ENCODE measurements at regions not wholly inside any gene's neighbourhood (a gene's known extent, or its start where the extent isn't known, plus 50 kb on each side); places are given as distances from the start of the nearest gene placed in this dataset.

DNA sequence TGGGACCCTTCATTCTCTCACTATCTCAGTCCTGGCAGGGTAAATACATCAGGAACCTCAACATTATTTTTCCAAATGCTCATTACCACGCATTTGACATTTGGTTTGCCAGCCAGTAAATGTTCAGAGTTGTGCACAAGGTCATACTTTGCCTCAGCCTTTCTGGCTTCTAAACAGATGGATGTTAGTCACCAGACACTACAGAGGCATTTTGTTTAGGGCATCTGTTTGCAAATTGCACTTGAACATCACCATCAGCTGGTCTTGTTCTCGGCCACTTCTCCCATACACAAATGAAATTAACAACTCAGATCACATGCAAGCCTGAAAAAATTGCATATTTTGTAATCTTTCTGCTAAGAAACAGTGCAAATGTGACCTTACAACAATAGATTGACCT lies 75.0 kb upstream of the SLC1A1 start:
- DNase-seq (ENCODE audit: low spot score) = no peak
- no TSS peak for BruUV-seq (replicated peaks)
- no peaks in the 10 kb centered on the region for H3K9me3 ChIP-seq (ENCODE audit: low read depth, low read length, poor library complexity, severe bottlenecking)
- intact Hi-C loops (cut with micrococcal nuclease; ENCODE audit: unreplicated experiment) = no loop called here
- no peaks in the 10 kb centered on the region for H3K4me1 ChIP-seq (ENCODE audit: insufficient read depth, low read length, poor library complexity, severe bottlenecking)
- no peak overlapping the region for H3K27ac ChIP-seq (ENCODE audit: low read depth, low read length, poor library complexity, severe bottlenecking)
- TF ChIP-seq, protein P1, sequence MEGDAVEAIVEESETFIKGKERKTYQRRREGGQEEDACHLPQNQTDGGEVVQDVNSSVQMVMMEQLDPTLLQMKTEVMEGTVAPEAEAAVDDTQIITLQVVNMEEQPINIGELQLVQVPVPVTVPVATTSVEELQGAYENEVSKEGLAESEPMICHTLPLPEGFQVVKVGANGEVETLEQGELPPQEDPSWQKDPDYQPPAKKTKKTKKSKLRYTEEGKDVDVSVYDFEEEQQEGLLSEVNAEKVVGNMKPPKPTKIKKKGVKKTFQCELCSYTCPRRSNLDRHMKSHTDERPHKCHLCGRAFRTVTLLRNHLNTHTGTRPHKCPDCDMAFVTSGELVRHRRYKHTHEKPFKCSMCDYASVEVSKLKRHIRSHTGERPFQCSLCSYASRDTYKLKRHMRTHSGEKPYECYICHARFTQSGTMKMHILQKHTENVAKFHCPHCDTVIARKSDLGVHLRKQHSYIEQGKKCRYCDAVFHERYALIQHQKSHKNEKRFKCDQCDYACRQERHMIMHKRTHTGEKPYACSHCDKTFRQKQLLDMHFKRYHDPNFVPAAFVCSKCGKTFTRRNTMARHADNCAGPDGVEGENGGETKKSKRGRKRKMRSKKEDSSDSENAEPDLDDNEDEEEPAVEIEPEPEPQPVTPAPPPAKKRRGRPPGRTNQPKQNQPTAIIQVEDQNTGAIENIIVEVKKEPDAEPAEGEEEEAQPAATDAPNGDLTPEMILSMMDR (conservative IDR thresholded peaks at IDR 0.05; ENCODE audit: low read depth, low read length) = no peak
- no peak for TF ChIP-seq EZH2 (IDR thresholded peaks at IDR 0.05; ENCODE audit: borderline replicate concordance, low read depth, low read length, poor library complexity, severe bottlenecking)
- ChIA-PET CTCF (no interaction called here), POLR2A (ENCODE audit: low non-redundant PET) (no interaction called here)
- no peak overlapping the region for H3K4me3 ChIP-seq (ENCODE audit: low read depth, low read length, poor library complexity, severe bottlenecking)
- H3K36me3 ChIP-seq (ENCODE audit: insufficient read depth, low read length, poor library complexity, severe bottlenecking) = no peaks in the 10 kb centered on the region
- no peaks in the 10 kb centered on the region for H3K27me3 ChIP-seq (replicated peaks; ENCODE audit: insufficient read depth, low read depth, low read length, poor library complexity)

DNA sequence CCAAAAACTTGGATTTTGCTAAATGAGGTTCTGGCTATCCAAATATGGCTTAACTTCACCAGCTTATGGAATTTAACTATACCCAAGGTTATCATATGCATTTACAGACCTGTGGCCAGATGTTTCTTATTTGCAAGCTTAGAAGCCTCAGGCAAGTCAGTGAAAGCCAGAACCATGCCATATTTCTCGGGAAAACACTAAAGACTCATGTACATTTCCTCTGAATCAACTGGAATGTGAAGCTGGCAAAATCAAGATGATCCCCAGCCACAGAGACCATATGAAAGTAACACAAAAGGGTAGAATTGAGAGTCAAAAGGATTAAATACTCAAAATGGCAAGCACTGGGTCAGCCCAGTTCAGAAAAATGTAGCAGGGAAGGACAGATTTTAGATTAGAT lies 76.4 kb upstream of the SLC1A1 start:
- CTCF ChIA-PET = no interaction called here
- Histone ChIP-seq H3K4me1 (ENCODE audit: insufficient read depth, low read length, poor library complexity, severe bottlenecking) (no peaks in the 10 kb centered on the region), H3K36me3 (ENCODE audit: insufficient read depth, low read length, poor library complexity, severe bottlenecking) (no peaks in the 10 kb centered on the region), H3K9me3 (ENCODE audit: low read depth, low read length, poor library complexity, severe bottlenecking) (no peaks in the 10 kb centered on the region), H3K27ac (ENCODE audit: low read depth, low read length, poor library complexity, severe bottlenecking) (no peak overlapping the region), H3K27me3 (replicated peaks; ENCODE audit: insufficient read depth, low read depth, low read length, poor library complexity) (no peaks in the 10 kb centered on the region), H3K4me3 (ENCODE audit: low read depth, low read length, poor library complexity, severe bottlenecking) (no peak overlapping the region)
- no peak for DNase-seq (ENCODE audit: low spot score)
- no TSS peak for BruUV-seq (replicated peaks)
- intact Hi-C loops (cut with micrococcal nuclease; ENCODE audit: unreplicated experiment) = no loop called here
- POLR2A ChIA-PET (ENCODE audit: low non-redundant PET) = no interaction called here
- no peak for TF ChIP-seq EZH2 (IDR thresholded peaks at IDR 0.05; ENCODE audit: borderline replicate concordance, low read depth, low read length, poor library complexity, severe bottlenecking)
- TF ChIP-seq, protein P1 (conservative IDR thresholded peaks at IDR 0.05; ENCODE audit: low read depth, low read length) = no peak

DNA sequence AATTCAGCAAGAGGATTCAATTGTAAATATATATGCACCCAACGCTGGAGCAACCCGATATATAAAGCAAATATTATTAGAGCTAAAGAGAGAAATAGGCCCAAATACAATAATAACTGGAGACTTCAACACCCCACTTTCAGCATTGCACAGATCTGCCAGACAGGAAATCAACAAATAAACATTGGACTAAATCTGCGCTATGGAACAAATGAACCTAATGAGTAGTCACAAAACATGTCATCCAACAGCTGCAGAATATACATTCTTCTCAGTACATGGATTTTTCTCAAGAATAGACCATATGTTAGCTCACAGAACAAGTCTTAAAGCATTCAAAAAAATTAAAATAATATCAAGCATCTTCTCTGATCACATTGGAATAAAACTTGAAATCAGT lies 86.1 kb upstream of the SLC1A1 start:
- H3K9me3 ChIP-seq (ENCODE audit: low read depth, low read length, poor library complexity, severe bottlenecking) = no peaks in the 10 kb centered on the region
- no peak overlapping the region for H3K27ac ChIP-seq (ENCODE audit: low read depth, low read length, poor library complexity, severe bottlenecking)
- intact Hi-C loops (cut with micrococcal nuclease; ENCODE audit: unreplicated experiment) = no loop called here
- BruUV-seq (replicated peaks) = no TSS peak
- TF ChIP-seq, protein P1 (conservative IDR thresholded peaks at IDR 0.05; ENCODE audit: low read depth, low read length) = no peak
- no peak for TF ChIP-seq EZH2 (IDR thresholded peaks at IDR 0.05; ENCODE audit: borderline replicate concordance, low read depth, low read length, poor library complexity, severe bottlenecking)
- H3K4me1 ChIP-seq (ENCODE audit: insufficient read depth, low read length, poor library complexity, severe bottlenecking) = no peaks in the 10 kb centered on the region
- DNase-seq (ENCODE audit: low spot score) = no peak
- H3K36me3 ChIP-seq (ENCODE audit: insufficient read depth, low read length, poor library complexity, severe bottlenecking) = no peaks in the 10 kb centered on the region
- H3K4me3 ChIP-seq (ENCODE audit: low read depth, low read length, poor library complexity, severe bottlenecking) = no peak overlapping the region
- H3K27me3 ChIP-seq (replicated peaks; ENCODE audit: insufficient read depth, low read depth, low read length, poor library complexity) = no peaks in the 10 kb centered on the region
- CTCF ChIA-PET = no interaction called here
- POLR2A ChIA-PET (ENCODE audit: low non-redundant PET) = no interaction called here
